GM21619 (cell line): ENCODE measurements at regions not wholly inside any gene's neighbourhood (a gene's known extent, or its start where the extent isn't known, plus 50 kb on each side); places are given as distances from the start of the nearest gene placed in this dataset.

ENCODE experiments used
- ATAC-seq: cut with Tn5 transposase; IDR thresholded peaks from one replicate; pipeline ENCODE4 v1.9.1; 2021; ENCODE audit not compliant: unreplicated experiment

- no peak for ATAC-seq
Measured at GRCh38 chr12:63266988-63267387, 116.0 kb upstream of the AVPR1A start.

GRCh38 chr12:63264629-63265028 is 113.6 kb upstream of the AVPR1A start:
- no peak for ATAC-seq

GRCh38 chr12:63250486-63250885 is 99.5 kb upstream of the AVPR1A start:
- ATAC-seq = no peak

- no peak for ATAC-seq
Measured at GRCh38 chr12:63238892-63239291, 87.9 kb upstream of the AVPR1A start.

- no peak for ATAC-seq
Measured at GRCh38 chr12:63232896-63233295, 81.9 kb upstream of the AVPR1A start.

- ATAC-seq = no peak
Measured at GRCh38 chr12:63228853-63229252, 77.9 kb upstream of the AVPR1A start.

- no peak for ATAC-seq
Measured at GRCh38 chr12:63226792-63227463, 75.9 kb upstream of the AVPR1A start.

- no peak for ATAC-seq
Measured at GRCh38 chr12:63224396-63224795, 73.4 kb upstream of the AVPR1A start.

GRCh38 chr12:63223128-63223527 is 72.1 kb upstream of the AVPR1A start:
- ATAC-seq = no peak

GRCh38 chr12:63222582-63222981 is 71.6 kb upstream of the AVPR1A start:
- no peak for ATAC-seq

GRCh38 chr12:63220921-63221320 is 69.9 kb upstream of the AVPR1A start:
- ATAC-seq = no peak

- ATAC-seq = no peak
Measured at GRCh38 chr12:63212316-63212715, 61.3 kb upstream of the AVPR1A start.

- no peak for ATAC-seq
Measured at GRCh38 chr12:63208956-63209355, 58.0 kb upstream of the AVPR1A start.

- no peak for ATAC-seq
Measured at GRCh38 chr12:63206909-63207308, 55.9 kb upstream of the AVPR1A start.

- ATAC-seq = no peak
Measured at GRCh38 chr12:63206494-63206893, 55.5 kb upstream of the AVPR1A start.
